OCI-LY1 (cell line): ENCODE measurements at regions not wholly inside any gene's neighbourhood (a gene's known extent, or its start where the extent isn't known, plus 50 kb on each side); places are given as distances from the start of the nearest gene placed in this dataset.

Experiments used
- H2AFZ ChIP-seq: fragments of 200-600 bp; sonication (generic), shearing (Covaris generic); 2 replicates; pipeline ENCODE4 v1.6.0; 2014; ENCODE audit warnings: antibody characterized with exemption, mild to moderate bottlenecking, low read length
- H3F3A ChIP-seq: fragments of 200-600 bp; sonication (generic), shearing (Covaris generic); 2 replicates; pipeline ENCODE4 v1.6.0; 2014; ENCODE audit warnings: mild to moderate bottlenecking, antibody characterized with exemption, low read length, moderate library complexity; ENCODE audit not compliant: insufficient read depth
- H3K27ac ChIP-seq: fragments of 200-600 bp; sonication (generic); 2 replicates; pipeline ENCODE4 v1.5.1; 2014; ENCODE audit warnings: low read length, mixed run types, mild to moderate bottlenecking, low read depth; ENCODE audit not compliant: poor library complexity, severe bottlenecking
- H3K27me3 ChIP-seq: fragments of 200-600 bp; sonication (generic); 2 replicates; pipeline ENCODE4 v1.6.0; 2014; ENCODE audit warnings: antibody characterized with exemption, mild to moderate bottlenecking, low read length, moderate library complexity; ENCODE audit not compliant: insufficient read depth
- H3K36me3 ChIP-seq: fragments of 200-600 bp; sonication (generic); 2 replicates; pipeline ENCODE4 v1.6.1; 2014; ENCODE audit warnings: mild to moderate bottlenecking, antibody characterized with exemption, low read length, moderate library complexity, mixed read lengths; ENCODE audit not compliant: insufficient read depth
- H3K4me1 ChIP-seq: fragments of 200-600 bp; sonication (generic); 2 replicates; pipeline ENCODE4 v1.5.1; 2014; ENCODE audit warnings: mild to moderate bottlenecking, low read length, moderate library complexity; ENCODE audit not compliant: insufficient read depth, severe bottlenecking
- H3K4me2 ChIP-seq: fragments of 200-600 bp; sonication (generic), shearing (Covaris generic); 2 replicates; pipeline ENCODE4 v1.6.1; 2014; ENCODE audit warnings: low read length
- H3K4me3 ChIP-seq: fragments of 200-600 bp; sonication (generic); 2 replicates; pipeline ENCODE4 v1.5.1; 2014; ENCODE audit warnings: low read length, low read depth, mild to moderate bottlenecking, mixed read lengths; ENCODE audit not compliant: poor library complexity, severe bottlenecking
- H3K79me2 ChIP-seq: fragments of 200-600 bp; shearing (Covaris generic); 2 replicates; pipeline ENCODE4 v1.6.1; 2016; ENCODE audit warnings: mixed run types, low read length, mixed read lengths; ENCODE audit not compliant: insufficient read depth
- H3K9ac ChIP-seq: fragments of 200-600 bp; sonication (generic), shearing (Covaris generic); 2 replicates; pipeline ENCODE4 v1.6.1; 2014; ENCODE audit warnings: mild to moderate bottlenecking, low read length, mixed read lengths
- H3K9me2 ChIP-seq: fragments of 200-600 bp; sonication (generic), shearing (Covaris generic); 2 replicates; pipeline ENCODE4 v1.6.1; 2014; ENCODE audit warnings: low read depth, mild to moderate bottlenecking, low read length, mixed read lengths
- H3K9me3 ChIP-seq: fragments of 200-600 bp; shearing (Covaris generic); 2 replicates; pipeline ENCODE4 v1.6.1; 2014; ENCODE audit warnings: low read length, mixed read lengths
- H4K20me1 ChIP-seq: fragments of 200-600 bp; sonication (generic), shearing (Covaris generic); 2 replicates; pipeline ENCODE4 v1.6.0; 2016; ENCODE audit warnings: mild to moderate bottlenecking, low read length; ENCODE audit not compliant: insufficient read depth
- EZH2 ChIP-seq: fragments of 200-600 bp; sonication (generic), shearing (Covaris generic); IDR thresholded peaks from 2 replicates; pipeline ENCODE4 v1.8.0; 2017; ENCODE audit warnings: borderline replicate concordance, mixed run types, mild to moderate bottlenecking, antibody characterized with exemption, low read length, moderate library complexity, mixed read lengths
- TF ChIP-seq, protein P1 (sequence below): fragments of 200-600 bp; sonication (generic), shearing (Covaris generic); IDR thresholded peaks from 2 replicates; pipeline ENCODE4 v1.5.1; 2017; ENCODE audit warnings: mild to moderate bottlenecking, antibody characterized with exemption, low read length, moderate library complexity, mixed read lengths

DNA sequence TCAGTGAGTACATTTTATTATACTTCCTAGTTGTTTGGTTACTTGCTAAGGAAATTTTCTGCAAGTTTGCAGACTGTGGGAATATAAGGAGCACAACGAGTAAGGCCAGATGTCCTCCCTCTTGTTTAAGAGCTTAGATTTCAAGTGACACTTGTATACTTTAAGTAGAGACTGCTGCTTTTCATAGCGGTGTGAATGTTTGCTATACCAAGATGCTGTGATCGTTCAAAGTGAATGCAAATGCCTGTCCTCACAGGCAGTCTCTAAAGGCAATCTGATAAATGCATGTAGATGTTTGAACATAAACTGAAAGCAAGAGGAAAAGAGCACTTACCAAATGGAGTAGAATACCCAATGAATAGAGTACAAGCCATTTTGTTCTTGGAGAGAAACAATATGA, 226.4 kb downstream of the NRIP1 start:
- H3K4me3 ChIP-seq, result no peak overlapping the region
- TF ChIP-seq, protein P1, sequence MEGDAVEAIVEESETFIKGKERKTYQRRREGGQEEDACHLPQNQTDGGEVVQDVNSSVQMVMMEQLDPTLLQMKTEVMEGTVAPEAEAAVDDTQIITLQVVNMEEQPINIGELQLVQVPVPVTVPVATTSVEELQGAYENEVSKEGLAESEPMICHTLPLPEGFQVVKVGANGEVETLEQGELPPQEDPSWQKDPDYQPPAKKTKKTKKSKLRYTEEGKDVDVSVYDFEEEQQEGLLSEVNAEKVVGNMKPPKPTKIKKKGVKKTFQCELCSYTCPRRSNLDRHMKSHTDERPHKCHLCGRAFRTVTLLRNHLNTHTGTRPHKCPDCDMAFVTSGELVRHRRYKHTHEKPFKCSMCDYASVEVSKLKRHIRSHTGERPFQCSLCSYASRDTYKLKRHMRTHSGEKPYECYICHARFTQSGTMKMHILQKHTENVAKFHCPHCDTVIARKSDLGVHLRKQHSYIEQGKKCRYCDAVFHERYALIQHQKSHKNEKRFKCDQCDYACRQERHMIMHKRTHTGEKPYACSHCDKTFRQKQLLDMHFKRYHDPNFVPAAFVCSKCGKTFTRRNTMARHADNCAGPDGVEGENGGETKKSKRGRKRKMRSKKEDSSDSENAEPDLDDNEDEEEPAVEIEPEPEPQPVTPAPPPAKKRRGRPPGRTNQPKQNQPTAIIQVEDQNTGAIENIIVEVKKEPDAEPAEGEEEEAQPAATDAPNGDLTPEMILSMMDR, result no peak
- no peak for TF ChIP-seq EZH2
- H3K4me2 ChIP-seq, result no peak overlapping the region
- H4K20me1 ChIP-seq, result no peaks in the 10 kb centered on the region
- H3K9me3 ChIP-seq, result no peaks in the 10 kb centered on the region
- H3K27me3 ChIP-seq, result no peaks in the 10 kb centered on the region
- H3F3A ChIP-seq, result no peaks in the 10 kb centered on the region
- no peak overlapping the region for H2AFZ ChIP-seq
- no peaks in the 10 kb centered on the region for H3K36me3 ChIP-seq
- no peaks in the 10 kb centered on the region for H3K4me1 ChIP-seq
- H3K9me2 ChIP-seq, result no peaks in the 10 kb centered on the region
- H3K9ac ChIP-seq, result no peak overlapping the region
- H3K27ac ChIP-seq, result no peak overlapping the region
- no peaks in the 10 kb centered on the region for H3K79me2 ChIP-seq

DNA sequence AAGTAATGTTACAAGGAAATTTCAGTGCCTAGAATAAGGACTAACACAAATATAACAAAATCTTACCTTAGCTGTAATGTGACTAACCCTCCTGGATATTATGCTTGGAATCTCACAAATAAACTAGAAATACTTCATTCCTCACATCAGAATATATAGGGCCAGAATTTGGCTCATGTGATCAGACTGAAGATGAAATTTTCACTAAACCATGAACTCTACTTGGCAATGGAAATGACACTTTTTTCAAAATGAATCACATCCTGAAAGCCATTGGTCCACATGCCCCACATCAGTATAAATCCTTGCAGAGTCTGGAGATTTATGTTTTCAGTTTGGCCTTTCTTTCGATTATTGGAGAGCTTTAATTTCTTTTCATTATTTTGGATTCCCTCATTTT, 227.8 kb downstream of the NRIP1 start:
- H2AFZ ChIP-seq, result no peak overlapping the region
- no peaks in the 10 kb centered on the region for H3F3A ChIP-seq
- no peaks in the 10 kb centered on the region for H3K79me2 ChIP-seq
- H4K20me1 ChIP-seq, result no peaks in the 10 kb centered on the region
- H3K4me1 ChIP-seq, result no peaks in the 10 kb centered on the region
- H3K36me3 ChIP-seq, result no peaks in the 10 kb centered on the region
- no peak overlapping the region for H3K4me2 ChIP-seq
- no peaks in the 10 kb centered on the region for H3K9me2 ChIP-seq
- TF ChIP-seq, protein P1, result no peak
- TF ChIP-seq EZH2, result no peak
- no peak overlapping the region for H3K27ac ChIP-seq
- no peak overlapping the region for H3K9ac ChIP-seq
- H3K4me3 ChIP-seq, result no peak overlapping the region
- H3K27me3 ChIP-seq, result no peaks in the 10 kb centered on the region
- no peaks in the 10 kb centered on the region for H3K9me3 ChIP-seq

DNA sequence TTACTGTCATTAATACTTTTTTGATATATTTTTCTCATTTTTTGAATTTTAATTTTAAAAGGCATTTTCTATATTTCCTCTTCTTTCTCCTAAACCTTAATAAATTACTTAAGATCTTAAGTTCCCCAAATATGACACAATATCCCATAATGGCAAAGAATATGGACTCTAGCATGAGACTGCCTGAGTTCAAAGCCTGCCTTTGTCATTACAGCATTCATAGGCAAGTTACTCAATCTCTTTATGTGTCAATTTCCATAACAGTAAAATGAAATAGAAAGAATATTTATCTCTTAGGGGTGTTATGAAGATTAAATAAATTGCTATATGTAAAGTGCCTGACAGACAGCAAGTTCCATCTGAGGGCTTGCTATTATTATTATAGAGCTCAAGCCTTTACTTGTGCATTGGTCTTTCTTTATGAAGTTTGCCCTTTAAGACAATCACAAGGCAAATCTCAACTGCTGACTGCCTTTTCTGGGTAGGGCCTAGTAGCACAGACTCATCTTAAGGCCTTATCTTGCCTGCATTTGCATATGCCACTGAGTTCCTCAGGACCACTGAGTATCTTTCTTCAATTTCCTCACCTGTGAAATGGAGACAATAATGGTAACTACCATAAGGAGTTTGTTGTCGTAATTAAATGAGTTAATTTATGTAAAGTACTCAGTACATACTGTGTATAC, 231.0 kb downstream of the NRIP1 start:
- no peaks in the 10 kb centered on the region for H3K4me1 ChIP-seq
- H3K36me3 ChIP-seq, result no peaks in the 10 kb centered on the region
- H3K4me3 ChIP-seq, result no peak overlapping the region
- no peak overlapping the region for H2AFZ ChIP-seq
- H3K9me2 ChIP-seq, result no peaks in the 10 kb centered on the region
- no peaks in the 10 kb centered on the region for H4K20me1 ChIP-seq
- H3K9me3 ChIP-seq, result no peaks in the 10 kb centered on the region
- no peak overlapping the region for H3K27ac ChIP-seq
- H3F3A ChIP-seq, result no peaks in the 10 kb centered on the region
- H3K27me3 ChIP-seq, result no peaks in the 10 kb centered on the region
- H3K4me2 ChIP-seq, result no peak overlapping the region
- H3K79me2 ChIP-seq, result no peaks in the 10 kb centered on the region
- H3K9ac ChIP-seq, result no peak overlapping the region
- TF ChIP-seq EZH2, result no peak
- TF ChIP-seq, protein P1, result no peak
